AG04449 (cell line): ENCODE measurements at regions not wholly inside any gene's neighbourhood (a gene's known extent, or its start where the extent isn't known, plus 50 kb on each side); places are given as distances from the start of the nearest gene placed in this dataset.

ENCODE experiments used
- CTCF ChIA-PET: fragments of 350-600 bp; formaldehyde crosslinking; extraction: SDS; loops from one replicate; lab custom pipeline; 2021; ENCODE audit warnings: antibody characterized with exemption; lab: Yijun Ruan, JAX
- POLR2A ChIA-PET: fragments of 400-600, 350-600 bp; formaldehyde crosslinking; extraction: SDS; loops from one replicate; lab custom pipeline; 2020; ENCODE audit warnings: antibody characterized with exemption, inconsistent platforms; lab: Yijun Ruan, JAX
- DNase-seq: peaks from one replicate; pipeline ENCODE4 v3.0.0-alpha.2; 2010; ENCODE audit warnings: low read depth, low spot score
- H3K4me3 ChIP-seq: 2 replicates; pipeline ENCODE4 v1.5.1; 2011; ENCODE audit warnings: low read depth, mild to moderate bottlenecking, control low read depth, low read length
- CTCF ChIP-seq: IDR thresholded peaks from one replicate; pipeline ENCODE4 v1.5.1; 2011; ENCODE audit warnings: mild to moderate bottlenecking, moderate library complexity, low read length, control low read depth, inconsistent platforms; ENCODE audit not compliant: insufficient read depth; ENCODE audit errors: missing control alignments

- no peak overlapping the region for H3K4me3 ChIP-seq
- CTCF ChIA-PET = interaction anchor here (2.2 kb wide), 1 partner anchor 8 kb away, joined by 11 read pairs; no protein-coding TSS in a partner anchor
- peak; percentile 41 for DNase-seq
- POLR2A ChIA-PET = interaction anchor here (1.4 kb wide), 1 partner anchor 9 kb away, joined by 12 read pairs; no protein-coding TSS in a partner anchor
- TF ChIP-seq CTCF = no peak
Observed at GRCh38 chr4:55175779-55176231, 50.4 kb upstream of the KDR start.

GRCh38 chr4:55176497-55176896 is 51.1 kb upstream of the KDR start:
- CTCF ChIA-PET = interaction anchor here (1.8 to 2.2 kb wide), 2 partner anchors 8 to 10 kb away, joined by 9 to 11 read pairs; no protein-coding TSS in a partner anchor
- H3K4me3 ChIP-seq = no peak overlapping the region
- DNase-seq = no peak
- POLR2A ChIA-PET = interaction anchor here (0.7 kb wide), 1 partner anchor 103 kb away, joined by 3 read pairs; no protein-coding TSS in a partner anchor
- TF ChIP-seq CTCF = no peak

GRCh38 chr4:55177461-55177860 is 52.1 kb upstream of the KDR start:
- DNase-seq = no peak
- H3K4me3 ChIP-seq = no peak overlapping the region
- TF ChIP-seq CTCF = no peak
- CTCF ChIA-PET = interaction anchor here (1.8 kb wide), 1 partner anchor 9 kb away, joined by 9 read pairs; no protein-coding TSS in a partner anchor
- POLR2A ChIA-PET = no interaction called here

GRCh38 chr4:55178226-55179005 is 53.0 kb upstream of the KDR start:
- CTCF ChIA-PET = no interaction called here
- DNase-seq = no peak
- POLR2A ChIA-PET = no interaction called here
- no peak for TF ChIP-seq CTCF
- H3K4me3 ChIP-seq = no peak overlapping the region

GRCh38 chr4:55181010-55182005 is 55.9 kb upstream of the KDR start:
- no peak for DNase-seq
- H3K4me3 ChIP-seq = no peak overlapping the region
- CTCF ChIA-PET = no interaction called here
- POLR2A ChIA-PET = no interaction called here
- TF ChIP-seq CTCF = no peak
